Activated naive CD8-positive, alpha-beta T cell treated with anti-CD3 and anti-CD28 coated beads, Interleukin-2, amount 50 U/mL, for 24 hours (primary cell): ENCODE measurements at regions not wholly inside any gene's neighbourhood (a gene's known extent, or its start where the extent isn't known, plus 50 kb on each side); places are given as distances from the start of the nearest gene placed in this dataset.

Experiments
- ATAC-seq: fragments of 150-1000 bp; cut with Tn5 transposase; one replicate; pipeline ENCODE4 v1.10.0; 2021
- DNase-seq: peaks from one replicate; pipeline ENCODE4 v3.0.0; 2021
- H3K27ac Mint-ChIP-seq: one replicate; pipeline ENCODE4 v1.8.0; 2021; ENCODE audit warnings: mild to moderate bottlenecking, mixed read lengths
- H3K27me3 Mint-ChIP-seq: one replicate; pipeline ENCODE4 v1.8.0; 2021; ENCODE audit warnings: mixed read lengths
- H3K36me3 Mint-ChIP-seq: one replicate; pipeline ENCODE4 v1.8.0; 2021; ENCODE audit warnings: low read depth, mixed read lengths
- H3K4me1 Mint-ChIP-seq: one replicate; pipeline ENCODE4 v1.8.0; 2021; ENCODE audit warnings: mixed read lengths
- H3K4me3 Mint-ChIP-seq: one replicate; pipeline ENCODE4 v1.8.0; 2021; ENCODE audit warnings: mild to moderate bottlenecking, moderate library complexity, mixed read lengths
- H3K9me3 Mint-ChIP-seq: one replicate; pipeline ENCODE4 v1.8.0; 2021; ENCODE audit warnings: mixed read lengths

DNA sequence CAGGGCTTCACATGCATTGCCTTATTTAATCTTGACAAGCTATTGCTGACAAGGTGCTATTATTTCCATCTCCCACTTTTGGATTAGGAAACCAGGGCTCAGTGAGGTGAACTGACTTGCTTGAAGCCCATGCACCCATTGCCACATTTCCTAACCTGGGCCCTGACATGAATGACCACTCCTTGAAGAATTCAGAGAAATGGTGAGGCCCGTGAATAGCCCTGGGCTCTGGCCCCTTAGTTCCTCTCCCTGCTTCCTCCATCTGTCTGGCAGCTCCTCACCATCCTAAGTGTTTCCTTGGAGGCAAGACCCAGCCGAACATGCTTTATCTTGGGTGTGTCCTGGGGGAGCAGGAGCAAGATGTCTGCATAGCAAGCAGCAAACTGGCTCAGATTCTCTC is 56.1 kb upstream of the NECTIN1 start:
- H3K4me1 Mint-ChIP-seq = no peaks in the 10 kb centered on the region
- no peak for DNase-seq
- H3K27ac Mint-ChIP-seq = no peak overlapping the region
- no peaks in the 10 kb centered on the region for H3K36me3 Mint-ChIP-seq
- H3K4me3 Mint-ChIP-seq = no peak overlapping the region
- no peak for ATAC-seq
- H3K27me3 Mint-ChIP-seq = peaks cover 12% of the 10 kb centered on the region
- H3K9me3 Mint-ChIP-seq = no peaks in the 10 kb centered on the region

- ATAC-seq = no peak
- Mint-ChIP-seq H3K4me1 (no peaks in the 10 kb centered on the region), H3K9me3 (no peaks in the 10 kb centered on the region), H3K27me3 (peaks cover 12% of the 10 kb centered on the region), H3K36me3 (no peaks in the 10 kb centered on the region), H3K4me3 (no peak overlapping the region), H3K27ac (no peak overlapping the region)
- no peak for DNase-seq
Observed at GRCh38 chr11:119784421-119784820, 55.4 kb upstream of the NECTIN1 start.

DNA sequence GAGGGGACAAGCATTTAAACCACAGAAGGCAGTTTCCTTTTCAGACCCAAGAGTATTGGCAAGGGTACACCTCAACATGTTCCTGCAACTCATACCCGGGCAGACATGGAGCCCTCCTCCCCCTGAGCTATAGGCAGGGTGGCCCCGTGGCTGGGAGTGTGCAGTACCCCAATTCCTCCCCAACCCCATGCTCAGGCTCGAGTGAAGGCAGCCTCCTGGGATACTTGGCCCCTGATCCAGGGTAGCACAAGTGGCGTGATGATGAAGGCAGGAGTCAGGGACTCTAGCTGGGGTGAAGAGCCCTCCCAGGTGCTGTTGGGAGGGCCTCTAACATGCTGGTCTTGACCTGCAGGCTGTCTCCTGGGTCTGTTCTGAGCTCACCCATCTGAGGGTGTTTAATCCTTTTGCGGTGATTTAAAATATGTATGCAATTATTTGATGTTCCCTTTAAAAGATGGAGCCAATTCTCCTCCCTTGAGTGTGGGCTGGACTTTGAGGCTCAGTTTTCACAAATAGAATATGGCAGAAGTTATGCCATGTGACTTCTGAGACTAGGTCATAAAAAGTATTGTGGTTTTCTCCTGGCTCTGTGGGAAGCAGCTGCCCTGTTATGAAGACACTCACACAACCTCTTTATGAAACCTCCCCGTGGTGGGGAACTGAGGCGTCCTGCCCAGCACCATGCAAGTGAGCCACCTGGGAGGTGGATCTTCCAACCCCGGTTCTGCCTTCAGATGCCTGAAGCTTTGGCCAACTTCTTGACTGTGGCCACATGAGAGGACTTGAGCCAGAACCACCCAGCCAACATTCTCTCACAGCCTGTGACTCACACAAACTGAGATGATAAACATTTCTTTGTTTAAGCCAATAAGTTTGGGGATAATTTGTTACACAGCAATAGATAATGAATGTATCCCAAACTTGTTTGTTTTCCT is 54.7 kb upstream of the NECTIN1 start:
- no peak overlapping the region for H3K4me3 Mint-ChIP-seq
- ATAC-seq (no peak), DNase-seq (no peak)
- no peaks in the 10 kb centered on the region for H3K9me3 Mint-ChIP-seq
- no peak overlapping the region for H3K27ac Mint-ChIP-seq
- H3K36me3 Mint-ChIP-seq = no peaks in the 10 kb centered on the region
- H3K27me3 Mint-ChIP-seq = peaks cover 12% of the 10 kb centered on the region
- H3K4me1 Mint-ChIP-seq = no peaks in the 10 kb centered on the region

- no peak overlapping the region for H3K27ac Mint-ChIP-seq
- ATAC-seq = no peak
- no peaks in the 10 kb centered on the region for H3K36me3 Mint-ChIP-seq
- no peak for DNase-seq
- peaks cover 12% of the 10 kb centered on the region for H3K27me3 Mint-ChIP-seq
- H3K4me1 Mint-ChIP-seq = no peaks in the 10 kb centered on the region
- no peaks in the 10 kb centered on the region for H3K9me3 Mint-ChIP-seq
- no peak overlapping the region for H3K4me3 Mint-ChIP-seq
Observed at GRCh38 chr11:119782739-119783072, 53.7 kb upstream of the NECTIN1 start.

DNA sequence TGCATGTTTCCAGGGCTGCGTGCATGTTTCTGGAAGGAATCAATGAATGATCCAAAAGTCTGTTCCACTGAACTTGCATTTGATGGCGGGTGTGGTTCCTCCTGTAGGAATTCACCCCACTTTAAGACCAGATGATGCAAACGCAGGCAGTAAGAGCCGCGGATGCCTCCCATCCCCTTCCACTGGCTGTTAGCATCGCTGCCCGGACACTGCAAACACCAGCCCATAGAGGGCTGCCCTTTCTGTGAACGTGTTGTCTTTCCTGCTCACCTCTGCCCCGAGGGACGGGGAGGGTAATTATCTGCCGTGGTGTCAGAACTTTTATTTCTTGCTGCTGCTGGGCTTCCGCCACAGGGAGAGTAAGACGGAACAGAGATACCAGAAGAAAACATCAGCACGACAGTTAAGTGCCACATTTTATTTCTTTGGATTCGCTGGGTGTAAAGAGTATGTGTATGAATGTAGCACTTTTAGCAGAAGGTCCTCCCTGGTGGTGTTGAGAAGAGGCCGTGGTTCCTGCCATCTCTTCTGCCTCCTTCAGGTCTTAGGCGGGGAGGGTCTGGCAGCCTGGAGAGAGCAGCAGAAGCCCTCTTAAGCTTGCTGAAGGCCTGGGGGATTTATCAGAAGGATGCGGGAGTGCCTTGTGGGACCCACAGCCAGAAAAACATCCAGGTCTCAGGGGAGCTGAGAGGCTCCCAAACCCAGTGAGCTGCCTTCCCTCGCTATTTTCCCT is 53.2 kb upstream of the NECTIN1 start:
- ATAC-seq = no peak
- no peak for DNase-seq
- Mint-ChIP-seq H3K27me3 (peaks cover 12% of the 10 kb centered on the region), H3K36me3 (no peaks in the 10 kb centered on the region), H3K4me1 (no peaks in the 10 kb centered on the region), H3K4me3 (no peak overlapping the region), H3K27ac (no peak overlapping the region), H3K9me3 (no peaks in the 10 kb centered on the region)

GRCh38 chr11:119780222-119780953 is 51.4 kb upstream of the NECTIN1 start:
- Mint-ChIP-seq H3K27me3 (peaks cover 19% of the 10 kb centered on the region), H3K36me3 (no peaks in the 10 kb centered on the region), H3K4me3 (no peak overlapping the region), H3K4me1 (no peaks in the 10 kb centered on the region), H3K27ac (no peak overlapping the region), H3K9me3 (no peaks in the 10 kb centered on the region)
- DNase-seq (no peak), ATAC-seq (no peak)

DNA sequence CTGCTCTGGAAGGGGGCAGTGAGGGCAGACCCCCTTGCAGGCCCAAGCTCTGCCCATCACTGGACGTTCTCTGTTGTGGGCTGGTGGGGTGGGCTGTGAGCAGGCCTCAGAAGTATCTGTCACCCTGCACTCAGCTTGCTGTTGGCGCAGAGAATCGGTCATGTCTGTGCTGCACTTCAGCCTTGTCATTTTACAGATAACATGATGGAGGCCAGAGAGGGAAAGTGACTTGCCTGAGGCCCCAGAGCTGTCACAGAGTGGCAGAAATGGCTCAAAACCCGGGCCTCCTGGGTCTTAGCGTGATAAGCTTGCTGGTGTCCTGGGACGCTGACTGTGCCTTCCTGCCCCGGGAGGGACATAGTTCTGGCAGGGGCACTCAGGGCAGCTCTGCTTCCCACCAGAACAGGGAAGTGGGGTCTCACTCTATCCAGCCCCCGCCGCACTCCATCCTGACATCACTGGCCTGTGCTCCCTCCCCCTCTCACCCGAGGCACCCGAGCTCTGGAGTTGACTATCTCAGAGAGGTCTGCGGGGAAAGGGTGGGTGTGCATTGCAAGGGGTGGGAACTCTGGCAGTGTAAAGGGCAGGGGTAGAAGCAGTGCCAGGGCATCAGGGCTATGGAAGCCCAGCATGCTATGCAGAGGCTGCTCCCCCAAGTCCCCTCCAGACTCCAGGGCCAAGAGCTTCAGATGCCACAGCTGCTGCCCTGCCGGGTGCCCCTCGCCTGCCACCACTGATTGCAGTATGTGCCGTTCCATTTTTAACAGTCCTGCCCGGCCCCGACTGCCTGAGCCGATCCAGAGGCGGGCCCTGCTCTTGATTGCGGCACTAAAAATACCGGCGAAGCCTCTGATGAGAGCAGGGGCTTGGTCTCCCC is 50.4 kb upstream of the NECTIN1 start:
- H3K4me3 Mint-ChIP-seq = no peak overlapping the region
- no peaks in the 10 kb centered on the region for H3K36me3 Mint-ChIP-seq
- no peak for DNase-seq
- no peak overlapping the region for H3K27ac Mint-ChIP-seq
- no peak for ATAC-seq
- H3K9me3 Mint-ChIP-seq = no peaks in the 10 kb centered on the region
- no peaks in the 10 kb centered on the region for H3K4me1 Mint-ChIP-seq
- H3K27me3 Mint-ChIP-seq = peaks cover 19% of the 10 kb centered on the region
